Uterus (tissue), 3 donors: ENCODE measurements at regions not wholly inside any gene's neighbourhood (a gene's known extent, or its start where the extent isn't known, plus 50 kb on each side); places are given as distances from the start of the nearest gene placed in this dataset.
"Not testable (repeated sequence)": the region's sequence is repeated elsewhere in the genome, so short reads cannot be mapped to it uniquely, and the experiment has no call there.

ENCODE experiments used
- DNase-seq, 2 donors: peaks; one replicate each; pipeline ENCODE4 v3.0.0-alpha.2; 2019 to 2020
- H3K27ac ChIP-seq, 2 donors: fragments of 200-600 bp; sonication (generic); 1 replicate in 1 of 2; 2 replicates in 1 of 2; pipeline ENCODE4 v1.5.1; 2016 to 2018
- H3K27me3 ChIP-seq, 2 donors: fragments of 200-600 bp; sonication (generic); one replicate each; pipeline ENCODE4 v1.5.1; 2018 to 2019; ENCODE audit warnings: control low read depth in 1 of 2
- H3K36me3 ChIP-seq, 2 donors: fragments of 200-600 bp; sonication (generic); one replicate each; pipeline ENCODE4 v1.5.1; 2019; ENCODE audit warnings: control low read depth in 1 of 2
- H3K4me1 ChIP-seq, 2 donors: fragments of 200-600 bp; sonication (generic); one replicate each; pipeline ENCODE4 v1.5.1; 2018 to 2019; ENCODE audit warnings: control low read depth in 1 of 2
- H3K4me3 ChIP-seq, 2 donors: fragments of 200-600 bp; sonication (generic); 1 replicate in 1 of 2; 2 replicates in 1 of 2; pipeline ENCODE4 v1.5.1; 2018 to 2019; ENCODE audit warnings: mild to moderate bottlenecking in 1 of 2
- H3K9me3 ChIP-seq, 2 donors: fragments of 200-600 bp; sonication (generic); one replicate each; pipeline ENCODE4 v1.5.1; 2019; ENCODE audit warnings: control low read depth in 1 of 2
- CTCF ChIP-seq, 4 experiments: fragments of 200-600 bp in 2 of 4; fragments of 450-650 bp in 2 of 4; sonication (generic) in 2 of 4; IDR thresholded peaks; one replicate each; pipeline ENCODE4 v1.5.1; 2016 to 2019; ENCODE audit warnings: antibody characterized with exemption in 4 of 4, mild to moderate bottlenecking in 2 of 4, moderate library complexity in 1 of 4
- POLR2A ChIP-seq, 2 donors: fragments of 450-650 bp; IDR thresholded peaks; one replicate each; pipeline ENCODE4 v1.6.1; 2016; ENCODE audit warnings: antibody characterized with exemption in 2 of 2, mild to moderate bottlenecking in 1 of 2, moderate library complexity in 1 of 2
- intact Hi-C: fragments of 100-400 bp; cut with DNase I; formaldehyde crosslinking; loops from one replicate; pipeline ENCODE4 v1.15.1; 2023; ENCODE audit warnings: low total_unique reads
- donor health status: DM: yes; HTN: yes; CAD: no.

- Histone ChIP-seq H3K27me3 (no peaks in the 10 kb centered on the region), H3K4me3 (no peak overlapping the region), H3K4me1 (no peaks in the 10 kb centered on the region), H3K9me3 (no peaks in the 10 kb centered on the region), H3K27ac (no peak overlapping the region), H3K36me3 (no peaks in the 10 kb centered on the region)
- TF ChIP-seq CTCF (IDR thresholded peaks at IDR 0.05) (peak in 3 of 4 experiments; percentile 25 to 33 (median 27)), POLR2A (IDR thresholded peaks at IDR 0.05) (no peak)
- intact Hi-C loops = no loop called here
- peak in 1 of 2 donors; percentile 29 for DNase-seq
Observed at GRCh38 chr4:9703391-9703790, 78.0 kb upstream of the DRD5 start.

- intact Hi-C loops, H3K4me3 ChIP-seq, H3K27me3 ChIP-seq, H3K4me1 ChIP-seq, H3K36me3 ChIP-seq, DNase-seq, H3K27ac ChIP-seq, H3K9me3 ChIP-seq: not testable (repeated sequence)
Observed at GRCh38 chr4:9704126-9704525, 77.3 kb upstream of the DRD5 start.

GRCh38 chr4:9704551-9705332 is 76.7 kb upstream of the DRD5 start:
- no peak for DNase-seq
- intact Hi-C loops = no loop called here
- no peaks in the 10 kb centered on the region for H3K36me3 ChIP-seq
- no peak overlapping the region for H3K4me3 ChIP-seq
- H3K27ac ChIP-seq = no peak overlapping the region
- H3K4me1 ChIP-seq = no peaks in the 10 kb centered on the region
- H3K9me3 ChIP-seq = no peaks in the 10 kb centered on the region
- TF ChIP-seq POLR2A (IDR thresholded peaks at IDR 0.05) (no peak), CTCF (IDR thresholded peaks at IDR 0.05) (no peak)
- H3K27me3 ChIP-seq = no peaks in the 10 kb centered on the region

GRCh38 chr4:9707281-9707680 is 74.2 kb upstream of the DRD5 start:
- H3K4me3 ChIP-seq, H3K27ac ChIP-seq, intact Hi-C loops, H3K27me3 ChIP-seq, H3K9me3 ChIP-seq, H3K36me3 ChIP-seq, DNase-seq, H3K4me1 ChIP-seq: not testable (repeated sequence)

GRCh38 chr4:9707936-9708335 is 73.5 kb upstream of the DRD5 start:
- H3K9me3 ChIP-seq, H3K36me3 ChIP-seq, H3K27ac ChIP-seq, H3K4me3 ChIP-seq, intact Hi-C loops, H3K4me1 ChIP-seq, H3K27me3 ChIP-seq, DNase-seq: not testable (repeated sequence)

- no peak overlapping the region for H3K4me3 ChIP-seq
- no peaks in the 10 kb centered on the region for H3K27me3 ChIP-seq
- DNase-seq = no peak
- TF ChIP-seq CTCF (IDR thresholded peaks at IDR 0.05) (no peak), POLR2A (IDR thresholded peaks at IDR 0.05) (no peak)
- H3K36me3 ChIP-seq = no peaks in the 10 kb centered on the region
- no peaks in the 10 kb centered on the region for H3K9me3 ChIP-seq
- intact Hi-C loops = no loop called here
- H3K4me1 ChIP-seq = no peaks in the 10 kb centered on the region
- no peak overlapping the region for H3K27ac ChIP-seq
Observed at GRCh38 chr4:9709724-9710123, 71.7 kb upstream of the DRD5 start.

GRCh38 chr4:9715271-9715670 is 66.2 kb upstream of the DRD5 start:
- H3K4me1 ChIP-seq, H3K27me3 ChIP-seq, DNase-seq, H3K9me3 ChIP-seq, H3K27ac ChIP-seq, H3K36me3 ChIP-seq, H3K4me3 ChIP-seq, intact Hi-C loops: not testable (repeated sequence)
